GM18868 (cell line): ENCODE measurements at regions not wholly inside any gene's neighbourhood (a gene's known extent, or its start where the extent isn't known, plus 50 kb on each side); places are given as distances from the start of the nearest gene placed in this dataset.
"Not testable (repeated sequence)": the region's sequence is repeated elsewhere in the genome, so short reads cannot be mapped to it uniquely, and the experiment has no call there.

Source experiments
- ATAC-seq: cut with Tn5 transposase; IDR thresholded peaks from one replicate; pipeline ENCODE4 v1.9.1; 2021; ENCODE audit warnings: mild to moderate bottlenecking, moderate library complexity; ENCODE audit not compliant: unreplicated experiment

- ATAC-seq, result no peak
Measured at GRCh38 chrX:128805236-128805635, 718.1 kb downstream of the SMARCA1 start.

GRCh38 chrX:128804828-128805227, 718.5 kb downstream of the SMARCA1 start:
- ATAC-seq, result no peak

- no peak for ATAC-seq
Measured at GRCh38 chrX:128800138-128800537, 723.2 kb downstream of the SMARCA1 start.

GRCh38 chrX:128783139-128783538, 730.9 kb upstream of the ACTRT1 start:
- not testable (repeated sequence) for ATAC-seq

- peak; percentile 65 for ATAC-seq
Measured at GRCh38 chrX:128781506-128781905, 729.3 kb upstream of the ACTRT1 start.

- ATAC-seq, result no peak
Measured at GRCh38 chrX:128780934-128781333, 728.7 kb upstream of the ACTRT1 start.

GRCh38 chrX:128769495-128769894, 717.3 kb upstream of the ACTRT1 start:
- ATAC-seq, result no peak

GRCh38 chrX:128759745-128760144, 707.5 kb upstream of the ACTRT1 start:
- ATAC-seq, result no peak

GRCh38 chrX:128759177-128759576, 707.0 kb upstream of the ACTRT1 start:
- no peak for ATAC-seq

GRCh38 chrX:128754130-128754529, 701.9 kb upstream of the ACTRT1 start:
- no peak for ATAC-seq

- ATAC-seq, result no peak
Measured at GRCh38 chrX:128739539-128739938, 687.3 kb upstream of the ACTRT1 start.

- no peak for ATAC-seq
Measured at GRCh38 chrX:128728943-128729342, 676.7 kb upstream of the ACTRT1 start.

GRCh38 chrX:128717635-128718578, 665.7 kb upstream of the ACTRT1 start:
- ATAC-seq, result no peak

- no peak for ATAC-seq
Measured at GRCh38 chrX:128714425-128714824, 662.2 kb upstream of the ACTRT1 start.

GRCh38 chrX:128699716-128700285, 647.6 kb upstream of the ACTRT1 start:
- no peak for ATAC-seq

GRCh38 chrX:128698573-128699181, 646.5 kb upstream of the ACTRT1 start:
- no peak for ATAC-seq

GRCh38 chrX:128691872-128692271, 639.7 kb upstream of the ACTRT1 start:
- no peak for ATAC-seq

GRCh38 chrX:128685387-128685786, 633.2 kb upstream of the ACTRT1 start:
- no peak for ATAC-seq

GRCh38 chrX:128676651-128677050, 624.4 kb upstream of the ACTRT1 start:
- ATAC-seq, result no peak

GRCh38 chrX:128674326-128675086, 622.3 kb upstream of the ACTRT1 start:
- ATAC-seq, result not testable (repeated sequence)

- ATAC-seq, result no peak
Measured at GRCh38 chrX:128664211-128664610, 612.0 kb upstream of the ACTRT1 start.
